GM12892 (cell line): ENCODE measurements at regions not wholly inside any gene's neighbourhood (a gene's known extent, or its start where the extent isn't known, plus 50 kb on each side); places are given as distances from the start of the nearest gene placed in this dataset.

Experiments
- DNase-seq: peaks from one replicate; pipeline ENCODE4 v3.0.0; 2011; ENCODE audit not compliant: insufficient read length
- FAIRE-seq: peaks from 2 replicates; lab custom pipeline; 2011; peaks lifted over from hg19 to GRCh38; lab: Jason Lieb, UNC
- POLR2A ChIP-seq: IDR thresholded peaks from 2 replicates; pipeline ENCODE4 v1.6.1; 2011; ENCODE audit warnings: low read depth, low read length, control low read depth
- POLR2AphosphoS5 ChIP-seq: IDR thresholded peaks from 2 replicates; pipeline ENCODE4 v1.6.1; 2011; ENCODE audit warnings: low read depth, low read length, control low read depth
- TAF1 ChIP-seq: IDR thresholded peaks from 2 replicates; pipeline ENCODE4 v1.6.1; 2011; ENCODE audit warnings: low read depth, mild to moderate bottlenecking, control low read depth, low read length, borderline replicate concordance

GRCh38 chr7:67547183-67547907 is 550.7 kb downstream of the TYW1 start:
- FAIRE-seq, result no peak
- TF ChIP-seq TAF1 (no peak), POLR2AphosphoS5 (no peak), POLR2A (no peak)
- no peak for DNase-seq

GRCh38 chr7:67549126-67549525 is 552.5 kb downstream of the TYW1 start:
- DNase-seq, result no peak
- TF ChIP-seq POLR2A (no peak), TAF1 (no peak), POLR2AphosphoS5 (no peak)
- FAIRE-seq, result no peak

GRCh38 chr7:67550801-67551436 is 554.3 kb downstream of the TYW1 start:
- FAIRE-seq, result no peak
- TF ChIP-seq POLR2A (no peak), POLR2AphosphoS5 (no peak), TAF1 (no peak)
- DNase-seq, result no peak

- TF ChIP-seq POLR2AphosphoS5, result no peak
- TF ChIP-seq POLR2A, result no peak
- no peak for TF ChIP-seq TAF1
- no peak for DNase-seq
- no peak for FAIRE-seq
Observed at GRCh38 chr7:67552738-67553137, 556.1 kb downstream of the TYW1 start.

- no peak for DNase-seq
- no peak for FAIRE-seq
- TF ChIP-seq POLR2AphosphoS5, result no peak
- TF ChIP-seq POLR2A, result no peak
- no peak for TF ChIP-seq TAF1
Observed at GRCh38 chr7:67553378-67553777, 556.7 kb downstream of the TYW1 start.

GRCh38 chr7:67554986-67555385 is 558.4 kb downstream of the TYW1 start:
- no peak for FAIRE-seq

GRCh38 chr7:67564959-67565358 is 568.3 kb downstream of the TYW1 start:
- FAIRE-seq (no peak), DNase-seq (no peak)
- no peak for TF ChIP-seq TAF1
- TF ChIP-seq POLR2AphosphoS5, result no peak
- no peak for TF ChIP-seq POLR2A

More at GRCh38 chr7:67554986-67555385, 558.4 kb downstream of the TYW1 start:
- TF ChIP-seq TAF1 (no peak), POLR2A (no peak), POLR2AphosphoS5 (no peak)
- DNase-seq, result no peak

GRCh38 chr7:67566101-67566500 is 569.5 kb downstream of the TYW1 start:
- DNase-seq (no peak), FAIRE-seq (no peak)
- TF ChIP-seq TAF1 (no peak), POLR2AphosphoS5 (no peak), POLR2A (no peak)

GRCh38 chr7:67571026-67571545 is 574.5 kb downstream of the TYW1 start:
- FAIRE-seq, result no peak
- TF ChIP-seq POLR2A, result no peak
- no peak for TF ChIP-seq TAF1
- no peak for TF ChIP-seq POLR2AphosphoS5
- no peak for DNase-seq

- TF ChIP-seq POLR2A (no peak), TAF1 (no peak), POLR2AphosphoS5 (no peak)
- FAIRE-seq, result no peak
- no peak for DNase-seq
Observed at GRCh38 chr7:67573639-67574038, 577.0 kb downstream of the TYW1 start.

GRCh38 chr7:67588631-67589030 is 592.0 kb downstream of the TYW1 start:
- no peak for FAIRE-seq

GRCh38 chr7:67589183-67589582 is 592.5 kb downstream of the TYW1 start:
- no peak for FAIRE-seq

More at GRCh38 chr7:67588631-67589030, 592.0 kb downstream of the TYW1 start:
- DNase-seq, result no peak
- TF ChIP-seq POLR2AphosphoS5 (no peak), POLR2A (no peak), TAF1 (no peak)

GRCh38 chr7:67590649-67591048 is 594.0 kb downstream of the TYW1 start:
- FAIRE-seq (no peak), DNase-seq (no peak)
- no peak for TF ChIP-seq TAF1
- TF ChIP-seq POLR2AphosphoS5, result no peak
- no peak for TF ChIP-seq POLR2A

More at GRCh38 chr7:67589183-67589582, 592.5 kb downstream of the TYW1 start:
- TF ChIP-seq POLR2A (no peak), TAF1 (no peak), POLR2AphosphoS5 (no peak)
- no peak for DNase-seq

- no peak for DNase-seq
- TF ChIP-seq TAF1 (no peak), POLR2AphosphoS5 (no peak), POLR2A (no peak)
- no peak for FAIRE-seq
Observed at GRCh38 chr7:67593794-67594193, 597.2 kb downstream of the TYW1 start.
